Naive thymus-derived CD4-positive, alpha-beta T cell (primary cell): ENCODE measurements at regions not wholly inside any gene's neighbourhood (a gene's known extent, or its start where the extent isn't known, plus 50 kb on each side); places are given as distances from the start of the nearest gene placed in this dataset.

Experiments used
- ATAC-seq: fragments of 150-1000 bp; cut with Tn5 transposase; 2 replicates; pipeline ENCODE4 v1.10.0; 2021; ENCODE audit warnings: mild to moderate bottlenecking, moderate library complexity
- CTCF ChIA-PET: fragments of 350-600 bp; sonication (Branson Sonifier 250); formaldehyde crosslinking; loops from one replicate; lab custom pipeline; 2021; ENCODE audit warnings: antibody characterized with exemption; lab: Charles Lee
- POLR2A ChIA-PET: fragments of 350-600 bp; sonication (Branson Sonifier 250); formaldehyde crosslinking; loops from one replicate; lab custom pipeline; 2021; ENCODE audit warnings: antibody characterized with exemption, inconsistent platforms; lab: Charles Lee
- DNase-seq, 9 donors: peaks; one replicate each; pipeline versions ENCODE4 v3.0.0 to v3.0.0-alpha.2; 2020 to 2022; ENCODE audit warnings: mixed read lengths in 1 of 9
- H3K27ac ChIP-seq: one replicate; pipeline ENCODE4 v1.7.0; 2013; ENCODE audit warnings: mild to moderate bottlenecking, low read depth, low read length, moderate library complexity
- H3K27me3 ChIP-seq, 2 donors: one replicate each; pipeline ENCODE4 v1.7.0; 2013; ENCODE audit warnings: low read length in 2 of 2, mild to moderate bottlenecking in 2 of 2, moderate library complexity in 2 of 2; ENCODE audit not compliant: control insufficient read depth in 2 of 2, insufficient read depth in 2 of 2
- H3K36me3 ChIP-seq, 3 experiments: 1 replicate in 2 of 3; 2 replicates in 1 of 3; pipeline ENCODE4 v1.7.0; 2013; ENCODE audit warnings: low read length in 3 of 3, mild to moderate bottlenecking in 3 of 3, moderate library complexity in 1 of 3; ENCODE audit not compliant: insufficient read depth in 3 of 3, control insufficient read depth in 2 of 3
- H3K4me1 ChIP-seq, 2 donors: one replicate each; pipeline ENCODE4 v1.7.0; 2013; ENCODE audit warnings: low read length in 2 of 2, mild to moderate bottlenecking in 2 of 2, moderate library complexity in 1 of 2; ENCODE audit not compliant: control insufficient read depth in 2 of 2, insufficient read depth in 2 of 2
- H3K4me3 ChIP-seq: 2 replicates; pipeline ENCODE4 v1.7.0; 2013; ENCODE audit warnings: mild to moderate bottlenecking, low read length
- H3K9me3 ChIP-seq, 3 experiments: 1 replicate in 2 of 3; 2 replicates in 1 of 3; pipeline ENCODE4 v1.7.0; 2013; ENCODE audit warnings: low read length in 3 of 3; ENCODE audit not compliant: control insufficient read depth in 2 of 3
- H3K27ac Mint-ChIP-seq, 9 donors: one replicate each; pipeline ENCODE4 v1.8.0; 2020 to 2022; ENCODE audit warnings: mixed read lengths in 9 of 9, mild to moderate bottlenecking in 8 of 9, moderate library complexity in 5 of 9, inconsistent platforms in 2 of 9
- H3K27me3 Mint-ChIP-seq, 5 donors: one replicate each; pipeline ENCODE4 v1.8.0; 2021 to 2022; ENCODE audit warnings: mixed read lengths in 5 of 5, mild to moderate bottlenecking in 1 of 5
- H3K36me3 Mint-ChIP-seq, 5 donors: one replicate each; pipeline ENCODE4 v1.8.0; 2020 to 2022; ENCODE audit warnings: mixed read lengths in 5 of 5, mild to moderate bottlenecking in 3 of 5, inconsistent platforms in 1 of 5
- H3K4me1 Mint-ChIP-seq, 7 donors: one replicate each; pipeline ENCODE4 v1.8.0; 2020 to 2022; ENCODE audit warnings: mixed read lengths in 7 of 7, mild to moderate bottlenecking in 3 of 7, inconsistent platforms in 1 of 7
- H3K4me3 Mint-ChIP-seq, 10 donors: one replicate each; pipeline ENCODE4 v1.8.0; 2020 to 2022; ENCODE audit warnings: mild to moderate bottlenecking in 10 of 10, mixed read lengths in 10 of 10, moderate library complexity in 6 of 10, inconsistent platforms in 2 of 10
- H3K9me3 Mint-ChIP-seq, 11 donors: one replicate each; pipeline ENCODE4 v1.8.0; 2020 to 2022; ENCODE audit warnings: mixed read lengths in 11 of 11, mild to moderate bottlenecking in 4 of 11, inconsistent platforms in 1 of 11, moderate library complexity in 1 of 11
- intact Hi-C, 2 donors: fragments of 100-400 bp; cut with micrococcal nuclease; formaldehyde crosslinking; loops; one replicate each; pipeline ENCODE4 v1.15.1; 2023

DNA sequence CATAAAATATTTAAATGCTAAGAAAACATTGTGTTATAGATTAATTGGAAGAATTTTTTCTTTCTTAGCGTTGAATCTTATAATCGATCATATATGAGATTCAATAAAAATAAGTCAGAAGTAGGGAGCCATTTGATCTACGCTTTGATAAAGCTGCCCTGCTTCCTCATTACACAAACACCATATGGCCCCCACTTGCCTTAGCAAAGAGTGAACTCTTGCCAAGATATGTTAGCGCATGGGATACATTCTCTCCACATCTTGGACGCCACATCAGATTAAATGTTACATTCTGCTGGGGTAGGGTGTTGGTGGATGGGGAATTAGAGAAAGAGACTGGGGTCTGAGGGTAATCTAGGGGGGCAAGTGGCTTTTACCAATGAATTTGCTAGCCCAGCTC lies 207.7 kb upstream of the MID1 start:
- Histone ChIP-seq H3K4me3 (no peak overlapping the region), H3K36me3 (no peaks in the 10 kb centered on the region), H3K27me3 (no peaks in the 10 kb centered on the region), H3K4me1 (no peaks in the 10 kb centered on the region), H3K27ac (no peak overlapping the region), H3K9me3 (no peaks in the 10 kb centered on the region)
- ChIA-PET POLR2A (no interaction called here), CTCF (no interaction called here)
- ATAC-seq (no peak), DNase-seq (no peak)
- intact Hi-C loops = no loop called here
- H3K4me1 Mint-ChIP-seq = no peaks in the 10 kb centered on the region
- no peaks in the 10 kb centered on the region for H3K36me3 Mint-ChIP-seq
- H3K27ac Mint-ChIP-seq = no peak overlapping the region
- H3K9me3 Mint-ChIP-seq = peaks cover 0 to 10% (median 0%) of the 10 kb centered on the region in 11 donors
- H3K4me3 Mint-ChIP-seq = no peak overlapping the region
- H3K27me3 Mint-ChIP-seq = no peaks in the 10 kb centered on the region

DNA sequence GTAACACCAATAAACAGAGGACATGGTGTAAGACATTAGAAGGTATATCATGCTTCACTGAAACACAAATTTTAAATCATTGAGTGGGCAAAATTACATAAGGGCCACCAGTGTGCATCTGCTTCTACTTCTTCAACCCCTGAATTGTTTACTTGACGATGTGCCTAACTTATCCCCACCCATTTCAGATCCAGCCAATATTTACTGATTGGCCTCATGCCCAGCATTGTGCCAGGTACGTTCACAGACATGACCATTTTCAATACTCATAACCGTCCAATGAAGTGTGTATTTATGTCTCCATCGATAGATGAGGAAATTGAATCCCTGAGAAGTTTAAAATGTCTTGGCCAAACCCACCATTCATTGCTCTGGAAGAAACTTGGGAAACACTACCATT lies 208.3 kb upstream of the MID1 start:
- Histone ChIP-seq H3K4me1 (no peaks in the 10 kb centered on the region), H3K4me3 (no peak overlapping the region), H3K27me3 (no peaks in the 10 kb centered on the region), H3K36me3 (no peaks in the 10 kb centered on the region), H3K9me3 (no peaks in the 10 kb centered on the region), H3K27ac (no peak overlapping the region)
- no peaks in the 10 kb centered on the region for H3K36me3 Mint-ChIP-seq
- intact Hi-C loops = no loop called here
- ChIA-PET CTCF (no interaction called here), POLR2A (no interaction called here)
- no peak for ATAC-seq
- H3K9me3 Mint-ChIP-seq = peaks cover 0 to 10% (median 0%) of the 10 kb centered on the region in 11 donors
- no peak overlapping the region for H3K4me3 Mint-ChIP-seq
- H3K4me1 Mint-ChIP-seq = no peaks in the 10 kb centered on the region
- DNase-seq = no peak
- H3K27ac Mint-ChIP-seq = no peak overlapping the region
- H3K27me3 Mint-ChIP-seq = no peaks in the 10 kb centered on the region

DNA sequence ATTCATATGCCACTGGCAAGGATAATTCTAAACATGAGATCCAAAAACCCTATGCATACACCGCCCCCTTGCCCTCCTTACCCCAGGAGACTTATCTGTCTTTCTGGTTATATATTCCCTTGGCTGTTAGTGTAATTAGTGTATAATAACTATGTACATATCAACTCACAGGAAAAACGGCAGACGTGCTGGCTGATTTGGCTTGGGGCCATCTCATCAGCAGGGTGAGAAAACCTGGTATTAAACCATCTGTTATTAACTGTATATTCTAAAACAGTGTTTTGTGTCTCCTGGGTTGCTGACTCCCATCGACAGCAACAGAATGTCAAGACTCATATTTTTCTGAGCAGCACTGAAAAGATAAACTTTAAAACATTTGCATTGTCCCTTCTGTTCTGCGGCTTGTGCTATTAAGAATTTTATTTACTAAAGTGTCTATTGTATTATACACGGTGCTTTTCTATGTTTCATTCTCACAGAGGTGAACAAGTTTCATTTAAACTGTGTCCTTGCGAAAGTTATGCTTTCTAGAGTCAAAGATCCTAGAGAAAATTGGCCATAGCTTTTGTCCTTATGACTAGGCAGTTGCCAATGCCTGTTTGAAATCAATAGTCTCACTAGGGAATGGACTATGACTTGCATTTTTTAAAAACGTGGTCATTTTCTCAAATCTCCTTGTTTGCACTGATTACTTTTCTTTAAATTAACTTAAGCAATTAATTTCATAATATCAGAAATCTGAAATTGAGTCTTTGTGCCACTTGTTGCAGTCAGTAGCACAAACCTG lies 211.5 kb upstream of the MID1 start:
- Mint-ChIP-seq H3K9me3 (peaks cover 0 to 1% (median 0%) of the 10 kb centered on the region in 11 donors), H3K36me3 (no peaks in the 10 kb centered on the region), H3K27me3 (no peaks in the 10 kb centered on the region), H3K27ac (no peak overlapping the region), H3K4me1 (no peaks in the 10 kb centered on the region), H3K4me3 (no peak overlapping the region)
- no peaks in the 10 kb centered on the region for H3K4me1 ChIP-seq
- H3K36me3 ChIP-seq = no peaks in the 10 kb centered on the region
- H3K9me3 ChIP-seq = no peaks in the 10 kb centered on the region
- no peaks in the 10 kb centered on the region for H3K27me3 ChIP-seq
- DNase-seq (no peak), ATAC-seq (no peak)
- no peak overlapping the region for H3K27ac ChIP-seq
- ChIA-PET POLR2A (no interaction called here), CTCF (no interaction called here)
- intact Hi-C loops = no loop called here
- no peak overlapping the region for H3K4me3 ChIP-seq

DNA sequence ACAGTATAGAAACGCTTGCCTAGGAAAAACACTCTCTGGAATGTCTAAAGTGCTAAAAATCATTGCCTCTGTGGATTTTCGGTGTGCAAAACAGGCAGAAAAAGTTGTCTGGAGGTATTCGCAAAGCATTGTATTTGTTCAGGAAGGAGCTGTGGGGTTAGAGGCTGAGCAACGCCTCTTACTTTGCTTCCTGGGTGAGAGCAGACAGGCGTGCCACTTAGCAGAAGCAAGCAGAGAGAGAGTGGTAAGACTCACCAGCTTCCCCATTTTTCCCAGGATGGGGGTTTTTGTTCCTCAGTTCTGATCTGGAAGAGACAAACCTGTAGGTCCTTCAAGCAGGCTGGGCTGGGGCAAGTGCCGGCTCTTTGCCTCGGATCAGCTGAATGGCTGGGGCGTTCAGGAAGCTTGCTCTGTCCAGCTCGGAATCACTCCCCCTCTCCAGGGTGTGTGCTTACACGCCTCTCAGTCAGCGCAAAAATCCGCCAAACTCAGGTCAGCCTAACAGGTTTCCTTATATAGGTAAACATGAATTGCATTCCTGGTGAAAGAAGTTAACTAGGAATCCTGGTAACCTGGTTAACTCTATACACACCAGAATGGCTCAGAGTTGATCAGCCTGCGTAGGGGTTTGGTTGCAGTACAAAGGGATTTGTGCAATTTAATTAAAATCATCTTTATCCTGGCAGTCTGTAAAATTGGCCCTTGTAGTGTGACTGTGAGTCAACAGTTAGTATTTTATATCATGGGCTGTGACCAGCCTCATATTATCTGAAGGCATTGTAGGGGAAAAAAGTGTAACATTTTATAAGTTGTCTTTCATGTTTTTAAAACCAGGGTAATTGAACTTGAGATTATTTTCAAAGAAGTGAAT lies 213.1 kb upstream of the MID1 start:
- Histone ChIP-seq H3K4me3 (no peak overlapping the region), H3K9me3 (no peaks in the 10 kb centered on the region), H3K4me1 (no peaks in the 10 kb centered on the region), H3K27ac (no peak overlapping the region), H3K36me3 (no peaks in the 10 kb centered on the region), H3K27me3 (no peaks in the 10 kb centered on the region)
- POLR2A ChIA-PET = no interaction called here
- no peak overlapping the region for H3K4me3 Mint-ChIP-seq
- no peaks in the 10 kb centered on the region for H3K4me1 Mint-ChIP-seq
- DNase-seq (no peak), ATAC-seq (no peak)
- no peaks in the 10 kb centered on the region for H3K36me3 Mint-ChIP-seq
- intact Hi-C loops = no loop called here
- H3K9me3 Mint-ChIP-seq = no peaks in the 10 kb centered on the region
- CTCF ChIA-PET = no interaction called here
- no peaks in the 10 kb centered on the region for H3K27me3 Mint-ChIP-seq
- H3K27ac Mint-ChIP-seq = no peak overlapping the region

DNA sequence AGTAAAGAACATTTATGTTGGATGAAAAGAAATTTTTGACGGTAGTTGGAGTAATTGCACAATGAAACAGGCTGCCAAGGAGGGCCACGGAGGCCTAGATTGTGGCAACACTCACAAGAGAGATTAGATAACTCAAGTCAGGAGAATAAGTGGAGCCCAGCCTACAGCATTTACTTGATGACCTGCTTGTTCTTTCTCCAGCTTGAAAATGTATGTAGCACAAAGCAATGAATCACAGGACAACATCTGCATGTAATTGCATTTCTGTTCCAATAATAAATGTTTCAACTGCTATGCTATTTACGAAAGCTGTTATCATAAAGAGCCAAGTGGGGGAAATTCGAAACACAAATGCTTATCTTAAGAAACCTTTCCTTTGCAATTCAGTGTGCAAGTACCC lies 221.2 kb upstream of the MID1 start:
- ATAC-seq (no peak), DNase-seq (no peak)
- Histone ChIP-seq H3K9me3 (no peaks in the 10 kb centered on the region), H3K27me3 (no peaks in the 10 kb centered on the region), H3K36me3 (no peaks in the 10 kb centered on the region), H3K4me1 (no peaks in the 10 kb centered on the region), H3K4me3 (no peak overlapping the region), H3K27ac (no peak overlapping the region)
- no peaks in the 10 kb centered on the region for H3K27me3 Mint-ChIP-seq
- H3K27ac Mint-ChIP-seq = no peak overlapping the region
- ChIA-PET CTCF (no interaction called here), POLR2A (no interaction called here)
- peaks cover 0 to 3% (median 0%) of the 10 kb centered on the region in 11 donors for H3K9me3 Mint-ChIP-seq
- no peaks in the 10 kb centered on the region for H3K4me1 Mint-ChIP-seq
- intact Hi-C loops = no loop called here
- no peaks in the 10 kb centered on the region for H3K36me3 Mint-ChIP-seq
- no peak overlapping the region for H3K4me3 Mint-ChIP-seq

DNA sequence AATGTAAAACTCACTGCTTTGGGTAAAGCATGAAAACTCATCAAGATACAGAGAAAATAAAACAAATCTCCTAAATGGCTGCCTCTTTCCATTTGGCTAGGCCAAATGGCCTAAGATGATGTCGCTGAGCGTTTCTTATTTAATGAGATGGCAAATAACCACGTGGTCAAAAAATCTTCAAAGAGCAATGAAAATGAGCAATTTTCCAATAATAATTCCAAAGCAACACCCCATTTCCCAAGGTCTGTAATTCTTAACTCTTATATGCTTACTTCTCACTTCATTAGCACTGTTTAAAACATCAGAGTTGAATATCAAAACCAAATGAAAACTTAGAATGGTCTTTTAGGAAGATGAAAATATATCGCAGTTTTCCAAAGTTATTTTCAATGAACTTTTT lies 222.3 kb upstream of the MID1 start:
- POLR2A ChIA-PET = no interaction called here
- Mint-ChIP-seq H3K4me3 (no peak overlapping the region), H3K36me3 (no peaks in the 10 kb centered on the region), H3K9me3 (peaks cover 0 to 3% (median 0%) of the 10 kb centered on the region in 11 donors), H3K27me3 (no peaks in the 10 kb centered on the region), H3K27ac (no peak overlapping the region), H3K4me1 (no peaks in the 10 kb centered on the region)
- H3K4me3 ChIP-seq = no peak overlapping the region
- no peaks in the 10 kb centered on the region for H3K4me1 ChIP-seq
- DNase-seq (no peak), ATAC-seq (no peak)
- intact Hi-C loops = no loop called here
- H3K27me3 ChIP-seq = no peaks in the 10 kb centered on the region
- CTCF ChIA-PET = no interaction called here
- H3K36me3 ChIP-seq = no peaks in the 10 kb centered on the region
- H3K27ac ChIP-seq = no peak overlapping the region
- no peaks in the 10 kb centered on the region for H3K9me3 ChIP-seq
